ENCODE measurements at regions not wholly inside any gene's neighbourhood (a gene's known extent, or its start where the extent isn't known, plus 50 kb on each side); places are given as distances from the start of the nearest gene placed in this dataset.

DNA sequence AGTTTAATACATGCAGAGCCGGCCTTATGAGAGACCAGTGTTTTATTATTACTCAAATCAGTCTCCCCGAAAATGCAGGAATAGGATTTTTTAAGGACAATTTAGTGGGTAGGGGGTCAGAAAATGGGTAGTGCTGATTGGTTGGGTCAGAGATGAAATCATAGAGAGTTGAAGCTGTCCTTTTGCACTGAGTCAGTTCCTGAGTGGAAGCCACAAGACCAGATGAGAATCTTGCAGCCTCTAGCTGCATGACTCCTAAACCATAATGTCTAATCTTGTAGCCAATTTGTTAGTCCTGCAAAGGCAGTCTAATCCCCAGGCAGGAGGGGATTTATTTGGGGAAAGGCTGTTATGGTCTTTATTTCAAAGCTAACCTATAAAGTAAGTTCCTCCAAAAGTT, 1163.9 kb downstream of the DIAPH3 start (continued):
- TF ChIP-seq, protein P1, sequence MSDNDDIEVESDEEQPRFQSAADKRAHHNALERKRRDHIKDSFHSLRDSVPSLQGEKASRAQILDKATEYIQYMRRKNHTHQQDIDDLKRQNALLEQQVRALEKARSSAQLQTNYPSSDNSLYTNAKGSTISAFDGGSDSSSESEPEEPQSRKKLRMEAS (CRISPR knock-in tag; IDR thresholded peaks at IDR 0.05), result no peak
- TF ChIP-seq, protein P2, sequence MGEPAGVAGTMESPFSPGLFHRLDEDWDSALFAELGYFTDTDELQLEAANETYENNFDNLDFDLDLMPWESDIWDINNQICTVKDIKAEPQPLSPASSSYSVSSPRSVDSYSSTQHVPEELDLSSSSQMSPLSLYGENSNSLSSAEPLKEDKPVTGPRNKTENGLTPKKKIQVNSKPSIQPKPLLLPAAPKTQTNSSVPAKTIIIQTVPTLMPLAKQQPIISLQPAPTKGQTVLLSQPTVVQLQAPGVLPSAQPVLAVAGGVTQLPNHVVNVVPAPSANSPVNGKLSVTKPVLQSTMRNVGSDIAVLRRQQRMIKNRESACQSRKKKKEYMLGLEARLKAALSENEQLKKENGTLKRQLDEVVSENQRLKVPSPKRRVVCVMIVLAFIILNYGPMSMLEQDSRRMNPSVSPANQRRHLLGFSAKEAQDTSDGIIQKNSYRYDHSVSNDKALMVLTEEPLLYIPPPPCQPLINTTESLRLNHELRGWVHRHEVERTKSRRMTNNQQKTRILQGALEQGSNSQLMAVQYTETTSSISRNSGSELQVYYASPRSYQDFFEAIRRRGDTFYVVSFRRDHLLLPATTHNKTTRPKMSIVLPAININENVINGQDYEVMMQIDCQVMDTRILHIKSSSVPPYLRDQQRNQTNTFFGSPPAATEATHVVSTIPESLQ (CRISPR knock-in tag; IDR thresholded peaks at IDR 0.05), result no peak
- TF ChIP-seq, protein P3, sequence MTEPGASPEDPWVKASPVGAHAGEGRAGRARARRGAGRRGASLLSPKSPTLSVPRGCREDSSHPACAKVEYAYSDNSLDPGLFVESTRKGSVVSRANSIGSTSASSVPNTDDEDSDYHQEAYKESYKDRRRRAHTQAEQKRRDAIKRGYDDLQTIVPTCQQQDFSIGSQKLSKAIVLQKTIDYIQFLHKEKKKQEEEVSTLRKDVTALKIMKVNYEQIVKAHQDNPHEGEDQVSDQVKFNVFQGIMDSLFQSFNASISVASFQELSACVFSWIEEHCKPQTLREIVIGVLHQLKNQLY (CRISPR knock-in tag; IDR thresholded peaks at IDR 0.05), result no peak
- TF ChIP-seq CBFB (CRISPR knock-in tag; IDR thresholded peaks at IDR 0.05; ENCODE audit: low read depth) (no peak), GTF2I (CRISPR knock-in tag; conservative IDR thresholded peaks at IDR 0.05) (no peak)

DNA sequence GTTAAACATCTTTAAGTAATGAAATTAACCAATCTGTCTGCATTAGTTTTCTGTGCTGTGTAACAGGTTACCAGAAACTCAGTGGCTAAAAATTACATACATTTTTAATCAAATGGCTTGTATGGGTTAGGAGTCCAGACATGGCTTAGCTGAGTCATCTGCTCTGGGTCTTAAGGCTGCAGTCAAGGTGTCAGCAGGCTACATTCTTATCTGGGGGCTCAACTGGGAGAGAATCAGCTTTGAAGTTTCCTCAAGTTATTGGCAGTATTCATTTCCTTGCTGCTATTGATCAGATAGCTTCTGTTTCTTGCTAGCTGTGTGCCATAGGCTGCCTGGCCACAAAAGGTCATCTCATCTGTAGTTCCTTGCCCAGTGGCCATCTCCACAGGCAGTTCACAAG, 1163.0 kb downstream of the DIAPH3 start:
- POLR2A ChIA-PET, result no interaction called here
- CTCF ChIA-PET, result no interaction called here
- ATAC-seq, result no peak
- Mint-ChIP-seq H3K4me3 (no peak overlapping the region), H3K27ac (no peak overlapping the region), H3K36me3 (peaks cover 10% of the 10 kb centered on the region; the same call in 1 of the 2 replicates), H3K9me3 (peaks cover 16% of the 10 kb centered on the region), H3K4me1 (peaks cover 7% of the 10 kb centered on the region), H3K27me3 (ENCODE audit: low read depth) (no peaks in the 10 kb centered on the region; the same call in 1 of the 2 replicates)
- DNase-seq (ENCODE audit: low spot score), result no peak
- TF ChIP-seq EMX1 (CRISPR knock-in tag; IDR thresholded peaks at IDR 0.05) (no peak), IRF2 (CRISPR knock-in tag; IDR thresholded peaks at IDR 0.05; ENCODE audit: borderline replicate concordance, low read depth) (no peak), GABPB1 (CRISPR knock-in tag; IDR thresholded peaks at IDR 0.05) (no peak), FOXK1 (CRISPR knock-in tag; IDR thresholded peaks at IDR 0.05) (no peak), SMAD3 (CRISPR knock-in tag; IDR thresholded peaks at IDR 0.05; ENCODE audit: borderline replicate concordance) (no peak)
- TF ChIP-seq, protein P3 (CRISPR knock-in tag; IDR thresholded peaks at IDR 0.05), result no peak
- TF ChIP-seq, protein P4, sequence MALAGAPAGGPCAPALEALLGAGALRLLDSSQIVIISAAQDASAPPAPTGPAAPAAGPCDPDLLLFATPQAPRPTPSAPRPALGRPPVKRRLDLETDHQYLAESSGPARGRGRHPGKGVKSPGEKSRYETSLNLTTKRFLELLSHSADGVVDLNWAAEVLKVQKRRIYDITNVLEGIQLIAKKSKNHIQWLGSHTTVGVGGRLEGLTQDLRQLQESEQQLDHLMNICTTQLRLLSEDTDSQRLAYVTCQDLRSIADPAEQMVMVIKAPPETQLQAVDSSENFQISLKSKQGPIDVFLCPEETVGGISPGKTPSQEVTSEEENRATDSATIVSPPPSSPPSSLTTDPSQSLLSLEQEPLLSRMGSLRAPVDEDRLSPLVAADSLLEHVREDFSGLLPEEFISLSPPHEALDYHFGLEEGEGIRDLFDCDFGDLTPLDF (CRISPR knock-in tag; IDR thresholded peaks at IDR 0.05), result no peak
- TF ChIP-seq, protein P5, sequence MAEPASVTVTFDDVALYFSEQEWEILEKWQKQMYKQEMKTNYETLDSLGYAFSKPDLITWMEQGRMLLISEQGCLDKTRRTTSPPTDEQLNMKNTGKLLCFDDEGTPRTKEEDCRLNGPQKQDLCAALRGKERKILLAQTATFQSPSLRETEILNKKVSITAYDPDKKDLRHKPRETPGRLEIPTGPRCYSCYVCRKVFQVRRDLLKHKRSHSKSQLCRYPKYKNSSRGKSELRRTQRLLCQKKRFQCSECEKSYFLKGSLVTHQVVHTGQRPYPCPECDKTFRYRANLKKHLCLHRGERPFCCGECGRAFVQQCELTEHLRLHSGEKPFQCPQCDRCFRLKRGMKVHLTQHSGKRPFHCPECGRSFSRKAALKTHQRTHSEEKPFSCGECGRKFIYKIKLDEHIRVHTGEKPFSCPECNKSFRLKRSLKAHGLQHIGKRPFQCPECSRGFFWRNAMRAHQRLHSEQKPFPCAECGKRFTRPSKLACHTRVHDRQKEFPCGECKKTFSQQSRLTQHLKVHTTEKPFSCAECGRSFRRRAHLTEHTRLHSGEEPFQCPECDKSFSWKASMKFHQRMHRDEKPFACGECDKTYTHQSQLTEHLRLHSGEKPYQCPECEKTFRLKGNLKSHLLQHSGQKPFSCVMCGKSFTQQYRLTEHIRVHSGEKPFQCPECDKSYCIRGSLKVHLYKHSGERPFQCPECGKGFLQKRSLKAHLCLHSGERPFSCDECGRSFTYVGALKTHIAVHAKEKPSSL (CRISPR knock-in tag; conservative IDR thresholded peaks at IDR 0.05), result no peak
- TF ChIP-seq, protein P1 (CRISPR knock-in tag; IDR thresholded peaks at IDR 0.05), result no peak
- TF ChIP-seq, protein P6, sequence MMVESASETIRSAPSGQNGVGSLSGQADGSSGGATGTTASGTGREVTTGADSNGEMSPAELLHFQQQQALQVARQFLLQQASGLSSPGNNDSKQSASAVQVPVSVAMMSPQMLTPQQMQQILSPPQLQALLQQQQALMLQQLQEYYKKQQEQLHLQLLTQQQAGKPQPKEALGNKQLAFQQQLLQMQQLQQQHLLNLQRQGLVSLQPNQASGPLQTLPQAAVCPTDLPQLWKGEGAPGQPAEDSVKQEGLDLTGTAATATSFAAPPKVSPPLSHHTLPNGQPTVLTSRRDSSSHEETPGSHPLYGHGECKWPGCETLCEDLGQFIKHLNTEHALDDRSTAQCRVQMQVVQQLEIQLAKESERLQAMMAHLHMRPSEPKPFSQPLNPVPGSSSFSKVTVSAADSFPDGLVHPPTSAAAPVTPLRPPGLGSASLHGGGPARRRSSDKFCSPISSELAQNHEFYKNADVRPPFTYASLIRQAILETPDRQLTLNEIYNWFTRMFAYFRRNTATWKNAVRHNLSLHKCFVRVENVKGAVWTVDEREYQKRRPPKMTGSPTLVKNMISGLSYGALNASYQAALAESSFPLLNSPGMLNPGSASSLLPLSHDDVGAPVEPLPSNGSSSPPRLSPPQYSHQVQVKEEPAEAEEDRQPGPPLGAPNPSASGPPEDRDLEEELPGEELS (CRISPR knock-in tag; IDR thresholded peaks at IDR 0.05), result no peak
- TF ChIP-seq, protein P7, sequence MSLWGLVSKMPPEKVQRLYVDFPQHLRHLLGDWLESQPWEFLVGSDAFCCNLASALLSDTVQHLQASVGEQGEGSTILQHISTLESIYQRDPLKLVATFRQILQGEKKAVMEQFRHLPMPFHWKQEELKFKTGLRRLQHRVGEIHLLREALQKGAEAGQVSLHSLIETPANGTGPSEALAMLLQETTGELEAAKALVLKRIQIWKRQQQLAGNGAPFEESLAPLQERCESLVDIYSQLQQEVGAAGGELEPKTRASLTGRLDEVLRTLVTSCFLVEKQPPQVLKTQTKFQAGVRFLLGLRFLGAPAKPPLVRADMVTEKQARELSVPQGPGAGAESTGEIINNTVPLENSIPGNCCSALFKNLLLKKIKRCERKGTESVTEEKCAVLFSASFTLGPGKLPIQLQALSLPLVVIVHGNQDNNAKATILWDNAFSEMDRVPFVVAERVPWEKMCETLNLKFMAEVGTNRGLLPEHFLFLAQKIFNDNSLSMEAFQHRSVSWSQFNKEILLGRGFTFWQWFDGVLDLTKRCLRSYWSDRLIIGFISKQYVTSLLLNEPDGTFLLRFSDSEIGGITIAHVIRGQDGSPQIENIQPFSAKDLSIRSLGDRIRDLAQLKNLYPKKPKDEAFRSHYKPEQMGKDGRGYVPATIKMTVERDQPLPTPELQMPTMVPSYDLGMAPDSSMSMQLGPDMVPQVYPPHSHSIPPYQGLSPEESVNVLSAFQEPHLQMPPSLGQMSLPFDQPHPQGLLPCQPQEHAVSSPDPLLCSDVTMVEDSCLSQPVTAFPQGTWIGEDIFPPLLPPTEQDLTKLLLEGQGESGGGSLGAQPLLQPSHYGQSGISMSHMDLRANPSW (CRISPR knock-in tag; conservative IDR thresholded peaks at IDR 0.05; ENCODE audit: low read depth), result no peak
- TF ChIP-seq, protein P8, sequence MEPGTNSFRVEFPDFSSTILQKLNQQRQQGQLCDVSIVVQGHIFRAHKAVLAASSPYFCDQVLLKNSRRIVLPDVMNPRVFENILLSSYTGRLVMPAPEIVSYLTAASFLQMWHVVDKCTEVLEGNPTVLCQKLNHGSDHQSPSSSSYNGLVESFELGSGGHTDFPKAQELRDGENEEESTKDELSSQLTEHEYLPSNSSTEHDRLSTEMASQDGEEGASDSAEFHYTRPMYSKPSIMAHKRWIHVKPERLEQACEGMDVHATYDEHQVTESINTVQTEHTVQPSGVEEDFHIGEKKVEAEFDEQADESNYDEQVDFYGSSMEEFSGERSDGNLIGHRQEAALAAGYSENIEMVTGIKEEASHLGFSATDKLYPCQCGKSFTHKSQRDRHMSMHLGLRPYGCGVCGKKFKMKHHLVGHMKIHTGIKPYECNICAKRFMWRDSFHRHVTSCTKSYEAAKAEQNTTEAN (CRISPR knock-in tag; IDR thresholded peaks at IDR 0.05), result no peak
- TF ChIP-seq, protein P9, sequence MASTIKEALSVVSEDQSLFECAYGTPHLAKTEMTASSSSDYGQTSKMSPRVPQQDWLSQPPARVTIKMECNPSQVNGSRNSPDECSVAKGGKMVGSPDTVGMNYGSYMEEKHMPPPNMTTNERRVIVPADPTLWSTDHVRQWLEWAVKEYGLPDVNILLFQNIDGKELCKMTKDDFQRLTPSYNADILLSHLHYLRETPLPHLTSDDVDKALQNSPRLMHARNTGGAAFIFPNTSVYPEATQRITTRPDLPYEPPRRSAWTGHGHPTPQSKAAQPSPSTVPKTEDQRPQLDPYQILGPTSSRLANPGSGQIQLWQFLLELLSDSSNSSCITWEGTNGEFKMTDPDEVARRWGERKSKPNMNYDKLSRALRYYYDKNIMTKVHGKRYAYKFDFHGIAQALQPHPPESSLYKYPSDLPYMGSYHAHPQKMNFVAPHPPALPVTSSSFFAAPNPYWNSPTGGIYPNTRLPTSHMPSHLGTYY (CRISPR knock-in tag; IDR thresholded peaks at IDR 0.05), result no peak
- TF ChIP-seq, protein P10, sequence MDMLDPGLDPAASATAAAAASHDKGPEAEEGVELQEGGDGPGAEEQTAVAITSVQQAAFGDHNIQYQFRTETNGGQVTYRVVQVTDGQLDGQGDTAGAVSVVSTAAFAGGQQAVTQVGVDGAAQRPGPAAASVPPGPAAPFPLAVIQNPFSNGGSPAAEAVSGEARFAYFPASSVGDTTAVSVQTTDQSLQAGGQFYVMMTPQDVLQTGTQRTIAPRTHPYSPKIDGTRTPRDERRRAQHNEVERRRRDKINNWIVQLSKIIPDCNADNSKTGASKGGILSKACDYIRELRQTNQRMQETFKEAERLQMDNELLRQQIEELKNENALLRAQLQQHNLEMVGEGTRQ (CRISPR knock-in tag; IDR thresholded peaks at IDR 0.05), result no peak

Measured in WTC11 (cell line).